SK-N-SH (cell line): ENCODE measurements at regions not wholly inside any gene's neighbourhood (a gene's known extent, or its start where the extent isn't known, plus 50 kb on each side); places are given as distances from the start of the nearest gene placed in this dataset.

Experiments
- CTCF ChIA-PET: fragments of 300-600, 350-600 bp; formaldehyde crosslinking; extraction: SDS; loops from one replicate; lab custom pipeline; 2021; lab: Yijun Ruan, JAX
- POLR2A ChIA-PET: fragments of 350-600 bp; sonication (Branson Sonifier 250); formaldehyde crosslinking; extraction: SDS; loops from one replicate; lab custom pipeline; 2020; ENCODE audit warnings: antibody characterized with exemption, inconsistent platforms; lab: Yijun Ruan, JAX
- DNase-seq: peaks from one replicate; pipeline ENCODE4 v3.0.0; 2012
- H2AFZ ChIP-seq: fragments of 200-600 bp; sonication (generic); 2 replicates; pipeline ENCODE4 v1.8.1; 2016; ENCODE audit warnings: antibody characterized with exemption, mild to moderate bottlenecking, low read depth
- H3F3A ChIP-seq: fragments of 200-600 bp; sonication (generic); replicated peaks from 2 replicates; pipeline ENCODE3; 2016; ENCODE audit warnings: antibody characterized with exemption, mild to moderate bottlenecking; ENCODE audit not compliant: insufficient read depth
- H3K27ac ChIP-seq, 2 experiments: fragments of 200-500 bp in 1 of 2; fragments of 200-600 bp in 1 of 2; sonication (Bioruptor generic) in 1 of 2; sonication (generic), shearing (Covaris generic) in 1 of 2; 2 replicates each; pipeline versions ENCODE4 v1.5.1 to v1.6.1; 2014 to 2016; ENCODE audit warnings: low read depth in 2 of 2, inconsistent platforms in 1 of 2, low read length in 1 of 2, mild to moderate bottlenecking in 1 of 2, mixed read lengths in 1 of 2
- H3K27me3 ChIP-seq: fragments of 200-600 bp; sonication (generic), shearing (Covaris generic); 2 replicates; pipeline ENCODE4 v1.6.1; 2016; ENCODE audit warnings: mixed run types; ENCODE audit not compliant: insufficient read depth
- H3K36me3 ChIP-seq, 2 experiments: fragments of 200-500 bp in 1 of 2; fragments of 200-600 bp in 1 of 2; sonication (Bioruptor generic) in 1 of 2; sonication (generic) in 1 of 2; replicated peaks in 1 of 2; 2 replicates each; pipeline versions ENCODE3 to v1.5.1; 2014 to 2016; ENCODE audit warnings: low read length in 1 of 2, mild to moderate bottlenecking in 1 of 2; ENCODE audit not compliant: insufficient read depth in 2 of 2, control insufficient read depth in 1 of 2
- H3K4me1 ChIP-seq, 2 experiments: fragments of 200-500 bp in 1 of 2; fragments of 200-600 bp in 1 of 2; sonication (Bioruptor generic) in 1 of 2; sonication (generic), shearing (Covaris generic) in 1 of 2; 2 replicates each; pipeline versions ENCODE4 v1.5.1 to v1.6.1; 2014 to 2016; ENCODE audit warnings: low read depth in 1 of 2, low read length in 1 of 2, mixed run types in 1 of 2; ENCODE audit not compliant: insufficient read depth in 2 of 2, control insufficient read depth in 1 of 2
- H3K4me2 ChIP-seq: fragments of 200-600 bp; sonication (generic), shearing (Covaris generic); 2 replicates; pipeline ENCODE4 v1.6.1; 2017; ENCODE audit warnings: mixed run types
- H3K4me3 ChIP-seq, 2 experiments: fragments of 200-500 bp in 1 of 2; fragments of 200-600 bp in 1 of 2; sonication (Bioruptor generic) in 1 of 2; sonication (generic), shearing (Covaris generic) in 1 of 2; 2 replicates each; pipeline versions ENCODE4 v1.5.1 to v1.8.1; 2014 to 2016; ENCODE audit warnings: low read depth in 2 of 2, inconsistent platforms in 1 of 2, low read length in 1 of 2, mild to moderate bottlenecking in 1 of 2, mixed read lengths in 1 of 2, moderate library complexity in 1 of 2
- H3K79me2 ChIP-seq: fragments of 200-600 bp; sonication (generic); 2 replicates; pipeline ENCODE4 v1.8.1; 2017; ENCODE audit warnings: mild to moderate bottlenecking; ENCODE audit not compliant: insufficient read depth
- H3K9ac ChIP-seq: fragments of 200-600 bp; sonication (generic); 2 replicates; pipeline ENCODE4 v1.6.1; 2017; ENCODE audit warnings: mixed run types
- H3K9me2 ChIP-seq: fragments of 200-600 bp; sonication (generic); 2 replicates; pipeline ENCODE4 v1.6.1; 2017; ENCODE audit warnings: mixed run types
- H3K9me3 ChIP-seq: fragments of 200-600 bp; sonication (generic); 2 replicates; pipeline ENCODE4 v1.6.1; 2017; ENCODE audit warnings: mixed run types, mild to moderate bottlenecking, moderate library complexity
- H4K20me1 ChIP-seq: fragments of 200-600 bp; sonication (generic); 2 replicates; pipeline ENCODE4 v1.6.1; 2017; ENCODE audit warnings: mild to moderate bottlenecking, mixed run types; ENCODE audit not compliant: insufficient read depth
- CHD2 ChIP-seq: fragments of 150-350 bp; IDR thresholded peaks from 2 replicates; pipeline ENCODE4 v1.6.1; 2018; ENCODE audit warnings: low read length; ENCODE audit not compliant: partially characterized antibody
- CTCF ChIP-seq: fragments of 200-600 bp; sonication (generic); IDR thresholded peaks from 2 replicates; pipeline ENCODE4 v1.6.1; 2017; ENCODE audit warnings: antibody characterized with exemption, mild to moderate bottlenecking, moderate library complexity
- ELF1 ChIP-seq: IDR thresholded peaks from 2 replicates; pipeline ENCODE4 v1.4.0; 2012
- EP300 ChIP-seq, 2 experiments: IDR thresholded peaks; 2 replicates each; pipeline versions ENCODE4 v1.4.0 to v1.6.1; 2012; ENCODE audit warnings: borderline replicate concordance in 1 of 2, low read depth in 1 of 2, low read length in 1 of 2
- EZH2phosphoT487 ChIP-seq: fragments of 200-600 bp; sonication (generic); IDR thresholded peaks from 2 replicates; pipeline ENCODE4 v1.6.1; 2017; ENCODE audit warnings: low read depth, mixed run types, mild to moderate bottlenecking, antibody characterized with exemption, moderate library complexity, borderline replicate concordance
- FOXJ3 ChIP-seq: sonication (generic); formaldehyde crosslinking; IDR thresholded peaks from 2 replicates; pipeline ENCODE4 v1.5.1; 2020; ENCODE audit warnings: mild to moderate bottlenecking, missing genetic modification reagents
- GABPA ChIP-seq: IDR thresholded peaks from 2 replicates; pipeline ENCODE4 v1.4.0; 2012; ENCODE audit warnings: low read depth, mild to moderate bottlenecking
- NFIC ChIP-seq: IDR thresholded peaks from 2 replicates; pipeline ENCODE4 v1.4.0; 2012; ENCODE audit warnings: borderline replicate concordance
- NRF1 ChIP-seq: IDR thresholded peaks from 2 replicates; pipeline ENCODE4 v1.6.1; 2012; ENCODE audit warnings: low read depth, mild to moderate bottlenecking, low read length
- PBX3 ChIP-seq: IDR thresholded peaks from 2 replicates; pipeline ENCODE4; 2012
- RAD21 ChIP-seq: IDR thresholded peaks from 2 replicates; pipeline ENCODE4 v1.6.1; 2012; ENCODE audit warnings: mild to moderate bottlenecking, low read length
- RFX5 ChIP-seq: IDR thresholded peaks from 2 replicates; pipeline ENCODE4 v1.6.1; 2012; ENCODE audit warnings: mild to moderate bottlenecking, improper control_type of control experiment, low read length
- SIN3A ChIP-seq: IDR thresholded peaks from 2 replicates; pipeline ENCODE4 v1.6.1; 2012; ENCODE audit warnings: low read depth, mild to moderate bottlenecking, low read length, moderate library complexity, borderline replicate concordance
- TCF12 ChIP-seq: IDR thresholded peaks from 2 replicates; pipeline ENCODE4 v1.4.0; 2012
- TEAD4 ChIP-seq: IDR thresholded peaks from 2 replicates; pipeline ENCODE4 v1.4.0; 2012; ENCODE audit warnings: mild to moderate bottlenecking, borderline replicate concordance; ENCODE audit not compliant: insufficient read depth
- USF2 ChIP-seq: fragments of 150-350 bp; IDR thresholded peaks from 2 replicates; pipeline ENCODE4 v1.6.1; 2017; ENCODE audit warnings: antibody characterized with exemption, low read length, low read depth, borderline replicate concordance
- YY1 ChIP-seq: IDR thresholded peaks from 2 replicates; pipeline ENCODE4 v1.4.0; 2012; ENCODE audit warnings: low read depth, mild to moderate bottlenecking
- WGBS: methylation state at CpG from one replicate; pipeline ENCODE4 v1.1.6; 2017; ENCODE audit warnings: low lambda C conversion rate; 5-methylcytosine and 5-hydroxymethylcytosine counted together

GRCh38 chr6:126123226-126123625 is 136.9 kb downstream of the TRMT11 start (continued):
- TF ChIP-seq USF2 (no peak), RFX5 (no peak), TEAD4 (no peak), SIN3A (no peak), PBX3 (no peak), GABPA (no peak), EP300 (IDR thresholded peaks at IDR 0.05; ENCODE audit: borderline replicate concordance in 1 of 2, low read depth in 1 of 2, low read length in 1 of 2) (no peak)

GRCh38 chr6:126127659-126128058 is 141.3 kb downstream of the TRMT11 start:
- Histone ChIP-seq H3K9me2 (no peaks in the 10 kb centered on the region; the same call in 1 of the 2 replicates), H3K4me3 (no peak overlapping the region), H3K27me3 (no peaks in the 10 kb centered on the region), H3K9ac (no peak overlapping the region), H3K79me2 (no peaks in the 10 kb centered on the region), H3K36me3 (no peaks in the 10 kb centered on the region), H3K27ac (no peak overlapping the region), H3K9me3 (no peaks in the 10 kb centered on the region), H3K4me2 (no peak overlapping the region), H3F3A (no peaks in the 10 kb centered on the region), H4K20me1 (no peaks in the 10 kb centered on the region), H3K4me1 (peaks cover 0 to 2% of the 10 kb centered on the region in 2 experiments; a peak in 1 of 4 replicates), H2AFZ (no peak overlapping the region)
- TF ChIP-seq RAD21 (peak; percentile 57), TCF12 (no peak), CTCF (peak; percentile 22; the same call in 1 of the 2 replicates)
- no peak for DNase-seq
- 93% methylated on average over 9 of the region's 9 CpGs for WGBS
- POLR2A ChIA-PET: no interaction called here
- CTCF ChIA-PET: no interaction called here

GRCh38 chr6:126131246-126131645 is 144.9 kb downstream of the TRMT11 start:
- 64% methylated on average over 2 of the region's 2 CpGs for whole genome bisulfite sequencing
- Histone ChIP-seq H3K27me3 (no peaks in the 10 kb centered on the region), H3K4me2 (no peak overlapping the region), H3K9ac (no peak overlapping the region), H3K4me1 (no peaks in the 10 kb centered on the region), H2AFZ (no peak overlapping the region), H3F3A (no peaks in the 10 kb centered on the region), H3K4me3 (no peak overlapping the region), H3K9me3 (no peaks in the 10 kb centered on the region), H3K9me2 (no peaks in the 10 kb centered on the region), H3K79me2 (no peaks in the 10 kb centered on the region), H4K20me1 (no peaks in the 10 kb centered on the region), H3K27ac (no peak overlapping the region), H3K36me3 (no peaks in the 10 kb centered on the region)
- no peak for DNase-seq
- CTCF ChIA-PET: interaction anchor here (1.1 kb wide), 1 partner anchor 10 kb away, joined by 3 read pairs; no protein-coding TSS in a partner anchor
- POLR2A ChIA-PET: no interaction called here
- TF ChIP-seq CTCF (no peak), NRF1 (no peak), ELF1 (no peak), TEAD4 (no peak), NFIC (no peak), EZH2phosphoT487 (no peak), EP300 (IDR thresholded peaks at IDR 0.05; ENCODE audit: borderline replicate concordance in 1 of 2, low read depth in 1 of 2, low read length in 1 of 2) (no peak), USF2 (no peak), FOXJ3 (CRISPR knock-in tag) (no peak), CHD2 (no peak), YY1 (no peak), PBX3 (no peak)
